GM12878 (cell line): ENCODE measurements at regions not wholly inside any gene's neighbourhood (a gene's known extent, or its start where the extent isn't known, plus 50 kb on each side); places are given as distances from the start of the nearest gene placed in this dataset.

ENCODE experiments used
- ATAC-seq: fragments of 200-7000 bp; cut with Tn5 transposase; 3 replicates; pipeline ENCODE4 v1.9.1; 2020; ENCODE audit warnings: mild to moderate bottlenecking, moderate library complexity
- BruUV-seq: library from RNA; stranded (reverse); fragments of 400-500 nt; replicated peaks from 2 replicates; lab custom pipeline; 2021; lab: Mats Ljungman, UMichigan
- CTCF ChIA-PET: fragments of 300-600 bp; sonication (Branson Sonifier 250); formaldehyde crosslinking; extraction: SDS; loops from one replicate; lab custom pipeline; 2021; ENCODE audit warnings: inconsistent platforms; lab: Yijun Ruan, JAX
- POLR2A ChIA-PET: fragments of 350-600 bp; formaldehyde crosslinking; extraction: SDS; loops from one replicate; lab custom pipeline; 2021; ENCODE audit warnings: inconsistent platforms; lab: Charles Lee
- RAD21 ChIA-PET: fragments of 300-600 bp; sonication (Branson Sonifier 250); formaldehyde crosslinking; loops from one replicate; lab custom pipeline; 2023; ENCODE audit warnings: antibody characterized with exemption; ENCODE audit not compliant: unreplicated experiment; lab: Charles Lee
- SMC1A ChIA-PET: fragments of 300-600 bp; sonication (Branson Sonifier 250); formaldehyde crosslinking; loops from one replicate; lab custom pipeline; 2023; ENCODE audit not compliant: unreplicated experiment, uncharacterized antibody; lab: Charles Lee
- DNase-seq: peaks from one replicate; pipeline ENCODE4 v3.0.0-alpha.2; 2011; ENCODE audit warnings: low read depth, low spot score
- FAIRE-seq: peaks from 3 replicates; lab custom pipeline; 2011; peaks lifted over from hg19 to GRCh38; lab: Jason Lieb, UNC
- H2AFZ ChIP-seq: 2 replicates; pipeline ENCODE4 v1.6.0; 2011; ENCODE audit warnings: low read depth, low read length, control low read depth; ENCODE audit not compliant: control insufficient read depth
- H3K27ac ChIP-seq: 2 replicates; pipeline ENCODE4 v1.5.1; 2011; ENCODE audit warnings: control low read depth; ENCODE audit not compliant: control insufficient read depth, insufficient read depth
- H3K27me3 ChIP-seq, 2 experiments: replicated peaks in 1 of 2; 2 replicates each; pipeline versions ENCODE4 v1.6.0 to v1.6.1; 2011; ENCODE audit warnings: low read length in 1 of 2; ENCODE audit not compliant: control insufficient read depth in 2 of 2, insufficient read depth in 2 of 2
- H3K36me3 ChIP-seq, 2 experiments: 2 replicates each; pipeline ENCODE4 v1.5.1; 2011; ENCODE audit warnings: low read length in 1 of 2; ENCODE audit not compliant: control insufficient read depth in 2 of 2, insufficient read depth in 2 of 2
- H3K4me1 ChIP-seq: 2 replicates; pipeline ENCODE4 v1.6.1; 2011; ENCODE audit warnings: mild to moderate bottlenecking, low read length, moderate library complexity, mixed read lengths; ENCODE audit not compliant: control insufficient read depth, insufficient read depth
- H3K4me2 ChIP-seq: 2 replicates; pipeline ENCODE4 v1.6.0; 2011; ENCODE audit warnings: control low read depth; ENCODE audit not compliant: control insufficient read depth, insufficient read depth
- H3K4me3 ChIP-seq: fragments of 200-600 bp; sonication (generic); 2 replicates; pipeline ENCODE4 v1.5.1; 2016
- H3K79me2 ChIP-seq: 2 replicates; pipeline ENCODE4 v1.6.0; 2011; ENCODE audit warnings: low read length; ENCODE audit not compliant: control insufficient read depth, insufficient read depth
- H3K9ac ChIP-seq: 2 replicates; pipeline ENCODE4 v1.8.0; 2011; ENCODE audit warnings: low read length, control low read depth, mixed read lengths; ENCODE audit not compliant: control insufficient read depth, insufficient read depth
- H3K9me3 ChIP-seq: replicated peaks from 3 replicates; pipeline ENCODE4 v1.5.1; 2011; ENCODE audit warnings: mild to moderate bottlenecking, low read length; ENCODE audit not compliant: control insufficient read depth, insufficient read depth
- H4K20me1 ChIP-seq: 2 replicates; pipeline ENCODE4 v1.6.0; 2011; ENCODE audit not compliant: control insufficient read depth, insufficient read depth
- CREB1 ChIP-seq: IDR thresholded peaks from 2 replicates; pipeline ENCODE4 v1.6.1; 2012; ENCODE audit warnings: low read depth, mild to moderate bottlenecking, inconsistent platforms
- RB1 ChIP-seq: fragments of 450-650 bp; formaldehyde crosslinking; IDR thresholded peaks from 2 replicates; pipeline ENCODE4 v1.6.1; 2017; ENCODE audit warnings: mild to moderate bottlenecking, borderline replicate concordance
- WGBS: methylation state at CpG from one replicate; pipeline ENCODE4 v1.1.6; 2016; ENCODE audit warnings: low lambda C conversion rate; ENCODE audit not compliant: insufficient replicate concordance, insufficient coverage; ENCODE audit errors: missing lambda C conversion rate; 5-methylcytosine and 5-hydroxymethylcytosine counted together
- in situ Hi-C: fragments of 300-500 bp; cut with MboI; formaldehyde crosslinking; loops from 9 replicates; pipeline ENCODE4 v1.14.3; 2018; ENCODE audit warnings: mixed read lengths
- intact Hi-C: fragments of 100-400 bp; cut with micrococcal nuclease; formaldehyde crosslinking; loops from one replicate; pipeline ENCODE4 v1.14.2; 2022; ENCODE audit not compliant: unreplicated experiment
- TF ChIP-seq, protein P1 (sequence below): fragments of 450-650 bp; IDR thresholded peaks from 2 replicates; pipeline ENCODE4 v1.6.1; 2016; ENCODE audit warnings: mild to moderate bottlenecking
- TF ChIP-seq, protein P2 (sequence below): IDR thresholded peaks from 2 replicates; pipeline ENCODE4 v1.6.1; 2012; ENCODE audit warnings: improper control_type of control experiment, low read depth, low read length; ENCODE audit not compliant: insufficient replicate concordance
- TF ChIP-seq, protein P3 (sequence below): IDR thresholded peaks from 2 replicates; pipeline ENCODE4 v1.6.1; 2011; ENCODE audit warnings: low read depth, mild to moderate bottlenecking, low read length, moderate library complexity, borderline replicate concordance; ENCODE audit errors: extremely low read depth

DNA sequence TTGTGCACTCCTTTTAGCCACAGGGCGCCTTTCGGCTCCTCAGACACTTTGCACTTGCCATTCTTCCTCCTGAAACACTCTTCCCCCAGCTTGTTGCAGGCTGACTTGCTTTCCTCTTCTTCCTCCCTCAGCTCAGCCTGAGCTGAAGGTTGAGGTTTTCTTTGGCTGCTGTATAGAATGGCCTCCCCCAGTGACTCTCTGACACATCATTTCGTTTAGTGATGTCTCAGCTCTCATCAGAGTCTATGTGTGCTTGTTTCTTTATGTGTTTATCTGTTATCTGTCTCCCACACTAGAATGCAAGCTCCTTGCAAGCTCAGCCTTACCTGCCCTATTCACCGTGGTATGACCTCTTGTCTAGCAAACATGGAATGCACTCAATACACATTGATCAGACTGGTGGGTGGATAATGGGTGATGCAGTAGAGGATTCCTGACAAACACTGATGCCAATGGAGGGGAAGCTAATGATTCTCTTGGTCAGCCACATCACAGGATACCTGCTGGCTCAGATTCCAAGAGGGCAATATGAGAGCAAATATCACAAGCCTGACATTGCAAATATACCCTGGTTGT lies 112.9 kb upstream of the STC2 start:
- Histone ChIP-seq H3K27ac (no peak overlapping the region), H3K36me3 (no peaks in the 10 kb centered on the region), H3K27me3 (no peaks in the 10 kb centered on the region; a peak in 1 of 4 replicates), H4K20me1 (no peaks in the 10 kb centered on the region), H3K9me3 (no peaks in the 10 kb centered on the region), H2AFZ (no peak overlapping the region), H3K4me2 (no peak overlapping the region), H3K9ac (no peak overlapping the region), H3K4me3 (no peak overlapping the region), H3K4me1 (no peaks in the 10 kb centered on the region), H3K79me2 (no peaks in the 10 kb centered on the region)
- FAIRE-seq, result no peak
- 19% methylated on average over 4 of the region's 4 CpGs for WGBS
- CTCF ChIA-PET, result interaction anchor here (0.9 to 1.2 kb wide), 2 partner anchors 10 to 13 kb away, joined by 3 read pairs; no protein-coding TSS in a partner anchor
- TF ChIP-seq, protein P1, sequence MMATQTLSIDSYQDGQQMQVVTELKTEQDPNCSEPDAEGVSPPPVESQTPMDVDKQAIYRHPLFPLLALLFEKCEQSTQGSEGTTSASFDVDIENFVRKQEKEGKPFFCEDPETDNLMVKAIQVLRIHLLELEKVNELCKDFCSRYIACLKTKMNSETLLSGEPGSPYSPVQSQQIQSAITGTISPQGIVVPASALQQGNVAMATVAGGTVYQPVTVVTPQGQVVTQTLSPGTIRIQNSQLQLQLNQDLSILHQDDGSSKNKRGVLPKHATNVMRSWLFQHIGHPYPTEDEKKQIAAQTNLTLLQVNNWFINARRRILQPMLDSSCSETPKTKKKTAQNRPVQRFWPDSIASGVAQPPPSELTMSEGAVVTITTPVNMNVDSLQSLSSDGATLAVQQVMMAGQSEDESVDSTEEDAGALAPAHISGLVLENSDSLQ, result no peak
- no peak for TF ChIP-seq RB1
- TF ChIP-seq, protein P2, sequence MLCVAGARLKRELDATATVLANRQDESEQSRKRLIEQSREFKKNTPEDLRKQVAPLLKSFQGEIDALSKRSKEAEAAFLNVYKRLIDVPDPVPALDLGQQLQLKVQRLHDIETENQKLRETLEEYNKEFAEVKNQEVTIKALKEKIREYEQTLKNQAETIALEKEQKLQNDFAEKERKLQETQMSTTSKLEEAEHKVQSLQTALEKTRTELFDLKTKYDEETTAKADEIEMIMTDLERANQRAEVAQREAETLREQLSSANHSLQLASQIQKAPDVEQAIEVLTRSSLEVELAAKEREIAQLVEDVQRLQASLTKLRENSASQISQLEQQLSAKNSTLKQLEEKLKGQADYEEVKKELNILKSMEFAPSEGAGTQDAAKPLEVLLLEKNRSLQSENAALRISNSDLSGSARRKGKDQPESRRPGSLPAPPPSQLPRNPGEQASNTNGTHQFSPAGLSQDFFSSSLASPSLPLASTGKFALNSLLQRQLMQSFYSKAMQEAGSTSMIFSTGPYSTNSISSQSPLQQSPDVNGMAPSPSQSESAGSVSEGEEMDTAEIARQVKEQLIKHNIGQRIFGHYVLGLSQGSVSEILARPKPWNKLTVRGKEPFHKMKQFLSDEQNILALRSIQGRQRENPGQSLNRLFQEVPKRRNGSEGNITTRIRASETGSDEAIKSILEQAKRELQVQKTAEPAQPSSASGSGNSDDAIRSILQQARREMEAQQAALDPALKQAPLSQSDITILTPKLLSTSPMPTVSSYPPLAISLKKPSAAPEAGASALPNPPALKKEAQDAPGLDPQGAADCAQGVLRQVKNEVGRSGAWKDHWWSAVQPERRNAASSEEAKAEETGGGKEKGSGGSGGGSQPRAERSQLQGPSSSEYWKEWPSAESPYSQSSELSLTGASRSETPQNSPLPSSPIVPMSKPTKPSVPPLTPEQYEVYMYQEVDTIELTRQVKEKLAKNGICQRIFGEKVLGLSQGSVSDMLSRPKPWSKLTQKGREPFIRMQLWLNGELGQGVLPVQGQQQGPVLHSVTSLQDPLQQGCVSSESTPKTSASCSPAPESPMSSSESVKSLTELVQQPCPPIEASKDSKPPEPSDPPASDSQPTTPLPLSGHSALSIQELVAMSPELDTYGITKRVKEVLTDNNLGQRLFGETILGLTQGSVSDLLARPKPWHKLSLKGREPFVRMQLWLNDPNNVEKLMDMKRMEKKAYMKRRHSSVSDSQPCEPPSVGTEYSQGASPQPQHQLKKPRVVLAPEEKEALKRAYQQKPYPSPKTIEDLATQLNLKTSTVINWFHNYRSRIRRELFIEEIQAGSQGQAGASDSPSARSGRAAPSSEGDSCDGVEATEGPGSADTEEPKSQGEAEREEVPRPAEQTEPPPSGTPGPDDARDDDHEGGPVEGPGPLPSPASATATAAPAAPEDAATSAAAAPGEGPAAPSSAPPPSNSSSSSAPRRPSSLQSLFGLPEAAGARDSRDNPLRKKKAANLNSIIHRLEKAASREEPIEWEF, result no peak
- no peak for TF ChIP-seq CREB1
- TF ChIP-seq, protein P3, sequence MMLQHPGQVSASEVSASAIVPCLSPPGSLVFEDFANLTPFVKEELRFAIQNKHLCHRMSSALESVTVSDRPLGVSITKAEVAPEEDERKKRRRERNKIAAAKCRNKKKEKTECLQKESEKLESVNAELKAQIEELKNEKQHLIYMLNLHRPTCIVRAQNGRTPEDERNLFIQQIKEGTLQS, result no peak
- RAD21 ChIA-PET, result no interaction called here
- intact Hi-C loops (no loop called here), in situ Hi-C loops (no loop called here)
- no TSS peak for BruUV-seq
- SMC1A ChIA-PET, result no interaction called here
- ATAC-seq, result no peak
- no peak for DNase-seq
- POLR2A ChIA-PET, result no interaction called here
